Mammary epithelial cell (primary cell): ENCODE measurements at regions not wholly inside any gene's neighbourhood (a gene's known extent, or its start where the extent isn't known, plus 50 kb on each side); places are given as distances from the start of the nearest gene placed in this dataset.

Source experiments
- CTCF ChIP-seq, 2 donors: IDR thresholded peaks in 1 of 2; conservative IDR thresholded peaks in 1 of 2; 2 replicates each; pipeline ENCODE4 v1.5.1; 2011 to 2012; ENCODE audit warnings: inconsistent platforms in 2 of 2, low read length in 2 of 2, mild to moderate bottlenecking in 2 of 2, control low read depth in 1 of 2, low read depth in 1 of 2; ENCODE audit not compliant: insufficient read depth in 1 of 2; ENCODE audit errors: extremely low read depth in 1 of 2
- EZH2 ChIP-seq: IDR thresholded peaks from 2 replicates; pipeline ENCODE4 v1.6.1; 2012; ENCODE audit warnings: low read length, inconsistent platforms, borderline replicate concordance

- no peak for TF ChIP-seq CTCF (conservative IDR thresholded peaks at IDR 0.05 in 1 of 2, IDR thresholded peaks at IDR 0.05 in 1 of 2; ENCODE audit: extremely low read depth in 1 of 2, insufficient read depth in 1 of 2, low read depth in 1 of 2, low read length in 2 of 2)
- no peak for TF ChIP-seq EZH2
Observed at GRCh38 chr5:102682101-102682647, 72.9 kb upstream of the PAM start.
